GM21360 (cell line): ENCODE measurements at regions not wholly inside any gene's neighbourhood (a gene's known extent, or its start where the extent isn't known, plus 50 kb on each side); places are given as distances from the start of the nearest gene placed in this dataset.
"Not testable (repeated sequence)": the region's sequence is repeated elsewhere in the genome, so short reads cannot be mapped to it uniquely, and the experiment has no call there.

Source experiments
- ATAC-seq: cut with Tn5 transposase; IDR thresholded peaks from one replicate; pipeline ENCODE4 v1.9.1; 2021; ENCODE audit warnings: mild to moderate bottlenecking, moderate library complexity; ENCODE audit not compliant: unreplicated experiment

DNA sequence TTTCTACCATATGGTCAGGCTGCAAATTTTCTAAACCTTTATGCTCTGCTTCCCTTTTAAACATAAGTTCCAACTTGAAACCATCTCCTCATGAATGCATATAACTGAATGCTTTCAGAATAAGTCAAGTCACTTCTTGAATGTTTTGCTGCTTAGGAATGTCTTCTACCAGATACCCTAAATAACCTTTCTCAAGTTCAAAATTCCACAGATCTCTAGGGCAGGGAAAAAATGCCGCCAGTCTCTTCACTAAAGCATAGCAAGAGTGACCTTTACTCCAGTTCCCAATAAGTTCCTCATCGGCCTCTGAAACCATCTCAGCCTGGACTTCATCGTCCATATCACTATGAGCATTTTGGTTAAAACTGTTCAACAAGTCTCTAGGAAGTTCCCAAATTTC is 1011.2 kb upstream of the CITED2 start:
- no peak for ATAC-seq

GRCh38 chr6:140382355-140382754 is 1007.9 kb upstream of the CITED2 start:
- ATAC-seq, result no peak

DNA sequence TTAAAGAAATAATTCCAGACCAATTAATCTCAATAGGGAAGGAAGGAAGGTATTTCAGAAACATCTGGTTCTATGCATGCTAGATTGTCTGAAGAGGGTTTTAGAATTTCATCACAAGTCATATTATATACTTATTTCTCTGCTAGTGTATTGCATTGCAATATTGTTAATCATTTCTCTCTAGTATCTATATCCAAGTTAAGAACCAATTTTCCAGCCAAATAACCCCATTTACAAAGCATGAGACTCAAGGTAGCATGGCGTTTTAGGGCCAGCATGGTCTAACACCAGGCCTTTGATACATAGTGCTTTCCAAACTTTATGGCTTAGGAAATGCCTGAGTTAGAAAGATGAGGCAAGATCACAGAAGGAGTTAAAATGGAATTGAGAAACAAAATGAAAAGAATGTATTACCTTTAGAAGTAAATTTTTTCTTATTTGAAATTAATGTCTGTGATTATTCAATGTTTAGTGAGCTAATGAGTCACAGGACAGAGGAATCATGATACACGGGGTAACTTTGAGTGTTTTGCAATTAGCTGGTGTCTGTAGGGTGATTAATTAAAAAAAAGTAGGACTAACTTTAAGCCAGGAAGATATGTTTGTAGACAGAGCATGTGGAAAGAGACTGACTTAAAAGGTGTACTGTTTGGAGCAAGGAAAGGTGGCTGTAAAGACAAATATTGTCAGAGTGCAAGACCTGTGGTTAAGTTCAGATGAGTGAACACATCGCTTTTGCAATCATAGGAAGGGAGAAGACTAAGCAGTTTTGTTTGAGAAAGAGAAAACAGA is 1006.2 kb upstream of the CITED2 start:
- no peak for ATAC-seq

DNA sequence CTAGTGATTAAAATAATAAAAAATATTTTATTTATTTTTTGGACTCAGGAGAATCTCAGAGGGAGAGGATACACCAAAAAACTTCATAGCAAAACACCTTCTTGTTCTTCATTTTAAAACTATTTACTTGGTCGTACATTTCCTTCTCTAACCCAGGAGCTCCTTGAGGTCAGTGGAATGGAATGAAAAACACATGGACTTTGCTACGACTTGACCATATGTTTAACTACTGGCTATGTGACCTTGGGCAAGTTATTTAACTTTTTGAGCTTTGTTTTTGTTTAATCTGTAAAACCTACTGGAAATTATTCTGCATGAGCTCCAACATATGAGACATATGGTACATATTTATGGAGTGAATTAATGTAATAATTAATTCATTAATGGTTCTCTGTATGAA is 1005.5 kb upstream of the CITED2 start:
- no peak for ATAC-seq

DNA sequence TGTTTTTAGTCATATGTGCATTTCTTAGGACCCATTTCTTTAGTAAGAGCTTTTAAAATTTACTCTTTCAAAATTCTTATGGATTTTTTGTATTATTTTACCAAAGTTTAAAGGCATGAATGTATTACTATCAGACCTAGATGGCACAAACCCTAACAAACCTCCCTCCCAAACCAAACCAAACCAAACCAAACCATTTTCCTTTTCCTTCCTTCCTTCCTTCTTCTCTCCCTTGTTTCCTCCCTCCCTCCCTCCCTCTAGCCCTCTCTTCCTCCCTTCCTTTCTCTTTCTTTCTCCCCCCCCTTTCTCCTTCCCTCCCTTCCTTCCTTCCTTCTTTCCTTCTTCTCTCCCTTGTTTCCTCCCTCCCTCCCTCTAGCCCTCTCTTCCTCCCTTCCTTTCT is 1001.8 kb upstream of the CITED2 start:
- no peak for ATAC-seq

GRCh38 chr6:140373728-140374127 is 999.3 kb upstream of the CITED2 start:
- not testable (repeated sequence) for ATAC-seq

GRCh38 chr6:140372064-140372463 is 997.6 kb upstream of the CITED2 start:
- ATAC-seq, result no peak

GRCh38 chr6:140370976-140371870 is 996.8 kb upstream of the CITED2 start:
- ATAC-seq, result no peak

DNA sequence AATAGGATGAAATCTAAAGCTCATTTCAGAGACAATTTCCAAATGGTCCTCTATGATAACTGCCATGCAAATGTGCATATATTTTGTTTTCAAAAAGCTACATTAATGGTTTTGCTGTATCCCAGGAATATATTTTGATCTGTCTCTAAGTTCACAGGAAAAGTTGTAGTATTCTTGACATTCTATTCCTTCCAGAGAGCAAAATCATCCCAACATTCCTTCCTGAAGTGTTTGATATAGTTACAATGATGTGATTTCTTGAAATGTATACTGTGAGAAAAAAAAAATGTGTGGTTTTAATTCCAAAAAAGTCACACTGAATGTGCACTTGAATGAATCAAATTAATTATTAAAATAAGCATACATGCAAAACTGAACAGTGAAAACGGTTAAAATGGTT is 996.0 kb upstream of the CITED2 start:
- no peak for ATAC-seq

DNA sequence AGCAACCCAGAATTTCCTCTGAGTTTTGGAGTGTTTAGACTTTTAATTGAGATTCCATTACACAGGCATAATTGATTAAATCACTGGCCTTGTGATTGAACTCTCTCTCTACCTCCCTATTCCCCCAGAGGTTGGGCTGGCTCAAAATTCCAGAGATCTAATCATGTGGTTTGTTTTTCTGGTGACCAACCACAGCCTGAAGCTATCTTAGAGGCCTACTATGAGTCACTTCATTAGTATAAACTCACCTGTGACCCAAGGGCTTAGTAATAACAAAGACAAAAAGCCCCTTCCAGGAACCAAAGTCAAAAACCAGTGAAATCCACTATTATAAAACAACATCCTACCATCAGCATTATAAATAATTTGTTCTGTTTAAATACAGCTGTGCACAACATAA is 992.5 kb upstream of the CITED2 start:
- no peak for ATAC-seq

DNA sequence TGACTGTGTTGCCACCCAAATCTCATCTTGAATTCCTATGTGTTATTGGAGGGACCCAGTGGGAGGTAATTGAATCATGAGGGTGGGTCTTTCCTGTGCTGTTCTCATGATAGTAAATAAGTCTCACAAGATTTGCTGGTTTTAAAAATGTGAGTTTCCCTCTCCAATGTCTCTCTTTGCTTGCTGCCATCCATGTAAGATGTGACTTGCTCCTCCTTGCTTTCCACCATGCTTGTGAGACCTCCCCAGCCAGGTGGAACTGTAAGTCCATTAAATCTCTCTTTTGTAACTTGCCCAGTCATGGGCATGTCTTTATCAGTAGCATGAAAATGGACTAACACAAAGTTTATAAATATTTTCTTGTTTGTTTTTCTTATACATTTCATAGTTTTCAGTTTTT is 990.5 kb upstream of the CITED2 start:
- no peak for ATAC-seq

GRCh38 chr6:140360651-140361050 is 986.2 kb upstream of the CITED2 start:
- ATAC-seq, result no peak

DNA sequence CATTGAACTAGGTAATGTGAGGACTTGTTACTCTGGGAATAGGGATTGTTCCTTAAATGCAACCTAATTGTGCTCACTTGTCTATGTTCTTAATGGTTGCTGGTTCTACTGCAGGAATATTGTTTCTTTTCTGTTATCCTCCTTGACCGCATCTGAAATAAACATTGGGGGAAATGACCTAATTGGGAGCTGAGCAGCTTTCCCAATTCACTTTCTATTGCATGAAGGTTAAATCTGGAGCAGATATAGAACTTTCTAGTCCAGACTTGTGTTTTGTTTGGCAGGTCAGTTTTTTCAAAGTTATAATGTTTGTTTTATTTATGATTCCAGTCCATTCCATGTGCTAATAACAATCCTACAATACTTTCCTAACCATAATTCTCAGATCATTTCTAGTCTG is 981.0 kb upstream of the CITED2 start:
- ATAC-seq, result no peak

DNA sequence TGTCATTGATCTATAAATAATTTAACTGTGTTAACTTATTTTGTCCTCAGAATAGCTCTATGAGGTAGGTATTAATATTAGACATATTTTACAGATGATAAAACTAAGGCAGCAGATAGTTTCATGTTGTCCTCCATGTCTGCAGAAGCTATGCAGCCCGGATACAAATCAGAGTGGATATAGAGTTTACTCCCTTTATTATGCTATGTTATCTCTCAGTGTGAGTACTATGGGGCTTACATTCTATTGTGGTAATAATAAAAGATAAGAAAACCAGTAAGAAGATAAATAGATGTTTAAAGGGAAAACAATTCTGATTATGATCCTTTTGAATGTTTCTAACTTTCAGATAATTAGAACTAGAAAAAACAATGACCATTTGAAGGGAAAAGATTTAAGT is 979.8 kb upstream of the CITED2 start:
- ATAC-seq, result no peak

GRCh38 chr6:140353536-140353935 is 979.1 kb upstream of the CITED2 start:
- ATAC-seq, result no peak

DNA sequence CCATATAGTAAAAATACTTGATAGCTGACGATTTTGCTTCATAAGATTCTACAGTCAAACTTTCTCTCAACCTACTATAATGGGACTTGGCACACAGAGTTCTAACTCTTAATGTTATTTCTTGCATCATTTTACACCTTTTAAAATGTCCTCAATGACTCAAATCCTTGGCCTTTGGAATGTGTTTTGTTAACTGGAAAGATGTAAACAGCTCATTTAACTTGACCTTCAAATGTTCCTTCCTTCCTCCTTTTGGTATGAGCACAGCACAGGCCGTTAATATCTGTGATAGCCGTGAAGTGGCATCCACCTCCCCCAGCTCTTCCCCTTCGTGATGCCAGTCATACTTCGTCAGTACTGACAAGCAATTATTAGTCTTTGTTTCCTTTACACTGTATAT is 972.0 kb upstream of the CITED2 start:
- no peak for ATAC-seq

DNA sequence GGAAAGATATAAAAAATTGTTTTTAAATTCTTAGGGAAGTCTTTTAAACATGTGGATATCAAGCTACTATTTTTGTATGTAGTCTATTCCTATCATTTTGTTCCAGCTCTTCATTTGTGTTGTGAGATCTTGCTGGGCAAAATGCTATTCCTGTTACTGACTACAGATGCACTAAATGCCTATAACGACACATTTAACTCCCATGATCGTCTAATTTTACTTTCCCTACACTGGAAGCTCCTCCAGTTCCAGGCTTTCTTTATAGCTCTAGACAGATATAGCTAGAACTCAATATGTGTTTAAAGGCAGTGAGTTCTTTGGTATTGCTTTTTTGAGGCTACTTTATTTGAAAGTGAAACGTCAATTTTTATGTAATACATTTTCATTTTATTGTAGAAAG is 971.5 kb upstream of the CITED2 start:
- no peak for ATAC-seq

GRCh38 chr6:140344142-140344913 is 969.9 kb upstream of the CITED2 start:
- ATAC-seq, result no peak

DNA sequence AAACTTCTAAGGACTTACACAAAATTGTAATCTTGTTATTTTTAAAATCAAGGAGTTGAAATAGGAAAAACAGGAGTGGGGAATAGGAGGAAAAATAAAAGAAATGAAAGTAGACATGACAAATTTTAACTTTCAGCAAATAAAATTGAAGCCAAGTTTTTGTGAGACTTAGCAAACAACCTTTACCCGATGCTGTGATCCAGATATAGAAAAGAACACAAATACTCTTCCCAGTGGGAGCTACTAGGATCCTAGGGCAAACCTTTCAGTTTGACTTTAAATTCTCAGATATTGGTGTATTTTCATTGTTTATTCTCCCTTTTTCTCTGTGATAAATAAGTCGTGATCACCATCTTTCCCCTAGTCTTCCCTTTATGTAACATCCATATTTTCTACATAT is 968.7 kb upstream of the CITED2 start:
- no peak for ATAC-seq

GRCh38 chr6:140341272-140341671 is 966.8 kb upstream of the CITED2 start:
- ATAC-seq, result no peak

DNA sequence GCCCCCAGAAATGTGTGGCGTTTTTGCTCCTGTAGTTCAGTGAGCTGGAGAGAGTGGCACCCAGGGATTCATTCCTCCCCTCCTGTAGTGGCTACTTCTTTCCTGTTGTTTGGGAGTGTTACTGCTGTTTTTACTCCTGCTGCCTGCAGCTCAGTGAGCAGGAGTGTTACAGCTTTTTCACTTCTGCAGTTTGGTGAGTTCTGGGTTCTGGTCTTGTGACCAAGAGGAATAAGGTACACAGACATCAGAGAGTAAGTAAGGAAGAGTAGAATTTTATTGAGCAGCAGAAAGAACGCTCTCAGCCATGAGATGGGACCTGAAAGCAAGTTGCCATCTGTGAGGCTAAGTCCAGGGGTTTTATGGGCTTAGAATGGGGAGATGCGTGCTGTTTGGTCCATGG is 966.3 kb upstream of the CITED2 start:
- ATAC-seq, result no peak
